ENCODE measurements at regions not wholly inside any gene's neighbourhood (a gene's known extent, or its start where the extent isn't known, plus 50 kb on each side); places are given as distances from the start of the nearest gene placed in this dataset.

- ATAC-seq, result no peak
- intact Hi-C loops (cut with DNase I), result no loop called here
- Histone ChIP-seq H3K36me3 (no peaks in the 10 kb centered on the region), H3K4me3 (no peak overlapping the region), H3K9me3 (no peaks in the 10 kb centered on the region), H3K4me1 (no peaks in the 10 kb centered on the region), H3K27me3 (no peaks in the 10 kb centered on the region), H3K27ac (no peak overlapping the region)
- no peak for TF ChIP-seq CTCF (IDR thresholded peaks at IDR 0.05)
- no peak for DNase-seq
These were observed 647.9 kb downstream of the PLCL1 start for GRCh38 chr2:198452327-198452726.

- TF ChIP-seq CTCF (IDR thresholded peaks at IDR 0.05), result no peak
These were observed 644.4 kb downstream of the PLCL1 start for GRCh38 chr2:198448789-198449188.

GRCh38 chr2:198444800-198445287 lies 640.5 kb downstream of the PLCL1 start:
- Histone ChIP-seq H3K27me3 (no peaks in the 10 kb centered on the region), H3K9me3 (no peaks in the 10 kb centered on the region), H3K4me1 (no peaks in the 10 kb centered on the region), H3K27ac (no peak overlapping the region), H3K36me3 (no peaks in the 10 kb centered on the region), H3K4me3 (no peak overlapping the region)
- ATAC-seq (no peak), DNase-seq (no peak)
- intact Hi-C loops (cut with DNase I), result no loop called here
- no peak for TF ChIP-seq CTCF (IDR thresholded peaks at IDR 0.05)

More at GRCh38 chr2:198448789-198449188, 644.4 kb downstream of the PLCL1 start:
- no peaks in the 10 kb centered on the region for H3K9me3 ChIP-seq
- no peaks in the 10 kb centered on the region for H3K4me1 ChIP-seq
- DNase-seq (no peak), ATAC-seq (no peak)
- no peaks in the 10 kb centered on the region for H3K36me3 ChIP-seq
- no peak overlapping the region for H3K4me3 ChIP-seq
- intact Hi-C loops (cut with DNase I), result no loop called here
- no peaks in the 10 kb centered on the region for H3K27me3 ChIP-seq
- H3K27ac ChIP-seq, result no peak overlapping the region

- H3K36me3 ChIP-seq, result no peaks in the 10 kb centered on the region
- TF ChIP-seq CTCF (IDR thresholded peaks at IDR 0.05), result no peak
- intact Hi-C loops (cut with DNase I), result no loop called here
These were observed 637.5 kb downstream of the PLCL1 start for GRCh38 chr2:198441901-198442300.

GRCh38 chr2:198441246-198441645 lies 636.9 kb downstream of the PLCL1 start:
- DNase-seq (no peak), ATAC-seq (no peak)
- Histone ChIP-seq H3K4me1 (no peaks in the 10 kb centered on the region), H3K4me3 (no peak overlapping the region), H3K27me3 (no peaks in the 10 kb centered on the region), H3K36me3 (no peaks in the 10 kb centered on the region), H3K27ac (no peak overlapping the region), H3K9me3 (no peaks in the 10 kb centered on the region)
- TF ChIP-seq CTCF (IDR thresholded peaks at IDR 0.05), result no peak
- intact Hi-C loops (cut with DNase I), result no loop called here

More at GRCh38 chr2:198441901-198442300, 637.5 kb downstream of the PLCL1 start:
- ATAC-seq, result no peak
- no peak overlapping the region for H3K4me3 ChIP-seq
- H3K27me3 ChIP-seq, result no peaks in the 10 kb centered on the region
- no peaks in the 10 kb centered on the region for H3K9me3 ChIP-seq
- H3K27ac ChIP-seq, result no peak overlapping the region
- H3K4me1 ChIP-seq, result no peaks in the 10 kb centered on the region
- DNase-seq, result no peak

GRCh38 chr2:198440833-198441232 lies 636.4 kb downstream of the PLCL1 start:
- no peaks in the 10 kb centered on the region for H3K27me3 ChIP-seq
- no peak for TF ChIP-seq CTCF (IDR thresholded peaks at IDR 0.05)
- H3K27ac ChIP-seq, result no peak overlapping the region
- H3K4me1 ChIP-seq, result no peaks in the 10 kb centered on the region
- intact Hi-C loops (cut with DNase I), result no loop called here
- DNase-seq (no peak), ATAC-seq (no peak)
- no peak overlapping the region for H3K4me3 ChIP-seq
- H3K9me3 ChIP-seq, result no peaks in the 10 kb centered on the region
- H3K36me3 ChIP-seq, result no peaks in the 10 kb centered on the region
